CD4-positive, alpha-beta T cell treated with Interleukin-6 at 100 ng/mL for 8 hours (primary cell): ENCODE measurements at regions not wholly inside any gene's neighbourhood (a gene's known extent, or its start where the extent isn't known, plus 50 kb on each side); places are given as distances from the start of the nearest gene placed in this dataset.

Experiments
- DNase-seq: peaks from one replicate; pipeline ENCODE4 v3.0.0-alpha.2; 2020; ENCODE audit warnings: mixed read lengths, low spot score

GRCh38 chr13:40077396-40078027, 422.1 kb downstream of the COG6 start:
- DNase-seq: no peak

DNA sequence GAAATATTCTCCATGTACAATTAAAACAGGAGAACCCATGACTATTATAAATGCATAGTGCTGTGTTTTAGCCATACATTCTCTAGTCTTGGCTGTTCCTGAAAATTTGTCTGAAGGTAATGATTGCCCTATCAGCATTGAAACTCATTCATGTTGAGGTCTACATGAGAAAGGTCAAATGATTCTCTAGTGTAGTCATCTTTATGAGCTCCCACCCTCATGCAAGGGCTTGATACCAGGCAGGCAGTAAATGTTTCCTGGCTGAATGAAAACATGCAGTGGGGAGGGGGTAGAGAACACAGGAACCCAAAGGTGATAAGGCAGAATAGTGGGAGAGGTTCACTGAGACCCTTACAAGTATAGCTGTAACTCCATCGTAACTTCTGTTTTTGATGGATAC, 424.3 kb downstream of the COG6 start:
- no peak for DNase-seq

DNA sequence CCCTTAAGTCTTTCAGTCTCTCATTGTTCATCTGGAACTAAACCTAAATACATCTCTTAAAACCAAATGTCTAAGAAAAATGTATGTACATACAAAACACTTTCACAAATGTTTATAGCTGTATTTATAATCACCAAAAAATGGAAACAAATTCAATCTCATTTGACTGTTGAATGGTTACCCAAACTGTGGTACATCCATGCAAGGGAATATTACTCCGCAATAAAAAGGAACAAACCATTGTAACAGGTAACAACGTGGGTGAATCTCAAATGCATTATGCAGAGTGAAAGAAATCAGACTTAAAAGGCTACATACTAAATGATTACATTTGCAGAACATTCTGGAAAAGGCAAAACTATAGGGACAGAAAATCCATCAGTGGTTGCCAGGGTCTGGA, 425.2 kb downstream of the COG6 start:
- no peak for DNase-seq

GRCh38 chr13:40082639-40083038, 427.2 kb downstream of the COG6 start:
- no peak for DNase-seq

DNA sequence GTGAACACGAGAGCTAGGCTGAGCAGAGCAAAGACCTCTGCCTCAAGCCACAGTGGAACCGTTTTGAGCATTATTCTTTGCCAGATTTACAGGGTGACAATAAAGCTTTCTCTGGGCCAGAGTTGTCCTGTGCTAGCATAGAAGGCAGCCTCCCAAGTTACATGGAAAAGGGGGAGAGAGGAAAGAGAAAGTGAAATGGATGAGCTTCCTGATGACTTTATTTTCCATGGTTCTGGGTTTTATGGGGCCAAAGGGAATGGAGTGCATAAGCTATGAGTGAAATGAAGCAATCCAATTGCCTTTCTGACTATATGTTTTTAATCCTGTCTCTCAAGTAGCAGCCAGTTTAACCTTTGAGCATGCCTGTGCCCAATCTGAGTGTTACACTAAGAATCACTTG, 428.4 kb downstream of the COG6 start:
- DNase-seq: no peak

DNA sequence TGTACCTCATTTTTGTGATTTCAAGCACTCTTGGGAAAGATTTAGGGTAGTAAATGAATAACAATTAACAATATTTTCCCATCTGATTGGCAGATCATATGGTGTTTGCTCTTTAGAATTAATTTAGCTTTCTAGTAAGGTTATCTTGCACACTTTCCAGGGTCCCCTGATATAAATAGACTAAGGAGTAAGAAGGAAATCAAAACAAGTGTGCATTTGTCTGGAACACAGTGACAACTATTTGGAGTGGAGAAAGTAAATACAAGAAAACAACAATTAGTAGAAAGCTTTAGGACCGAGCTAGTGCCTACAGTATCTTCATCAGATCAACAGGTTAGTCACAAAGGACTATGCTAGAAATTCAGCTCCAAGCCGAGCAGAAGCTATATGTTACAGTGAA, 429.5 kb downstream of the COG6 start:
- no peak for DNase-seq

GRCh38 chr13:40087091-40088002, 431.9 kb downstream of the COG6 start:
- DNase-seq: no peak

DNA sequence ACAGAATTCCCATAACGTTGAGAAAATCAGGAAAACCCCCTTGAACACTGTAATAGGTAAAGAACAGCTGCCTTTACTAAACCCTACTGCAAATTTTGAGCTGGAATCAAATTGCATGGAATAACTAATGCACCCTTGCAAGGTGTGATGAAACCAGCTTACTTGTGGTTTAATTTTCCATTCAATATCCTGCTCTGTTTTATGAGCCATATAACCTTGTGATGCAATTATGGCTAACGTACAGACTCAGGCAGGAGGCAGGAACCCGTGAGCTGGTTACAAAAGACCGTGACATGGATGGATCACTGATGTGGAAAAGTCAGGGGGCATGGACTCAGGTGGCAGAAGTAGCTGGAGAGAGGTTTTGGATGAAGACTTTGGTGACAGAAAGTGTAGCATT, 438.6 kb downstream of the COG6 start:
- no peak for DNase-seq

- no peak for DNase-seq
These were observed 440.4 kb downstream of the COG6 start for GRCh38 chr13:40095695-40096356.

DNA sequence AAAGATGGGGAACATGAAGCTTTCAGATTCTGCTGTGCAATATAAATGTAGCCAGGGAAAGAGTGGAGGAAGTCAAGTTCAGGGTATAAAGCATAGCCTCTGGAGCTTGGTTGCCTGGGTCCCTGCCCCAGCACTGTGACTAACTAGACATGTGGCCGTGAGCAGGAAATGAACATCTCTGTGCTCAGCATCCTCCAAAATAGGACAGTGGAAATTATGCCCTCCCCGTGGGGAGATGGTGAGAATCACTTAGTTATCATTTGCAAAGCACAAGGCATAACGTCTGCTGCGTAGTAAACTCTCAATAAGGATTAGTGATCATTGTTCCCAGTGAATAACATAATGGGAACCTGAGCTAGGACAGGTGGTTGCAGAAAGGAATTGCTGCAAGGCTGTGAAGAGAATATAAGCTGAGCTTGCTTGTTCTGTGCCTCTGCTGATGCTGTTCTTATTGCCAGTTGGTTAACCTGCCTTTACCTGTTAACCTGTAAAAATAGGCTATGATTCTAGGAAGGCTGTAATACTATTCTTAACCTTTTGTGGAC, 441.0 kb downstream of the COG6 start:
- DNase-seq: peak; percentile 55

DNA sequence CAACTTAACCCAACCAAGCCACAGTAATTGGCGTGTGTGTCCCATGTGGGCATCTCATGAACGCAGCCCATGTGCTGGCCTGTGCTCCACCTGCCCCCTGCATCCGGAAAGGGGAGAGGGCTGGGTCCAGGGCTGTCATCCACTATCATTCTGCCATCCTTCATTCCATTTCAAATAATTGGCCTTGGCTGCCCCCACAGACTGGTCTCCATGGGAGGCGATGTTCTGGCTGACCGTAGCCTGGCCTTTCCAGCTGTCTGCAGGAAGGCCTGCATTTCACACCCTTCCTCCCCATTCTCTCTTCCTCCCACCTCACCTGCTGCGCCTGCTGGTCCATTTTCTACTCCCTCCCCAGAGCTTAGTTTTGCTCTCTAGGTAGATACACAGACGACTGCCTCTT, 442.8 kb downstream of the COG6 start:
- no peak for DNase-seq

DNA sequence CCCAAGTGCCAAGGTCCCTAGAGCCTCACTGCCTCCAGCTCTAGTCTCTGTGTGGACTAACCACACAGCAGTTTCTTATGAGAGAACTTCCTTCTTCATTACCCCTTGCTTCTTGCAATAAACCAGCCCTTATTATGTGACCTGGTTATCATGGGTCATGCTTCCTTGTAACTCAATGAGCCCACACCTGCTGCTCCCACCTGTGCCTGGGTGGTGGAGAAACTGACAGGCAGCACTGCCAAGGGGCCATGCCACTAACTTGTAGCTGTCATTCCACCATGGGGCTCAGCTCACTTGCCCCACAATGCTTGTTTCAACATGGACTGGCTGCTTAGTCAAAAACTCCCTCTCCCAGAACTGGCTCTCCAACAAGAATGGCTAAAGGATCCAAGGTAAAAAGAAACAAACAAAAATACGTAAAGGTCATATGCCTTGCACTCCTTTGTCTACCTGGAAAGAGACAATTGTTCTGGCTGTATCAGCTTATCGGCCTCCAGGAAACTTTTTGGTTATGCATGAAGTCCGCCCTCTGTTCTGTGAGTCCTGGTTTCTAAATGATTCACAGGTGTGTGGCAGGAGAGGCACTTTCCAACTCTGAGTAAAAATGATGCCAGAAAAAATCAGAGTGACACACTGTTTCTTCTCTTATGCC, 446.4 kb downstream of the COG6 start:
- DNase-seq: no peak

- DNase-seq: no peak
These were observed 446.9 kb downstream of the COG6 start for GRCh38 chr13:40102360-40102727.

DNA sequence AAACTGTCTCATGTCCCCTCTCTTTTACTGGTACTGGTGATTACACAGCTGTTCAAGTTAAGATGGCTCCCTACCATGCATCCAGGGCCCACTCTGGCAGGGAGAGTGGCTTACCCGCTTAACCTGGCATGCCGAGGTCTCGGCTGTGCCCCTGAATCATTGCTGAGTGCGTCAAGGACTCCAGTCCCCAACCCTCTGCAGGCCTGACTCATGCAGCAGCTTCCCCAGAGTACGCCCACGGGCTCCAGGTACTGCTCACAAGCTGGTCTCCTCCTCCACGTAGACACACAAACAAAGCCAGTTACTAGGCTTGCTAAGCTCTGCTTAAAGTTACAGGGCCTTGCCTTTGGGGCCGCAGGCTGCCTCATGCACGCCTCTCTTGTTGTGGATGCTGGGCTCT, 447.4 kb downstream of the COG6 start:
- peak; percentile 46 for DNase-seq

- no peak for DNase-seq
These were observed 448.4 kb downstream of the COG6 start for GRCh38 chr13:40103864-40104263.

DNA sequence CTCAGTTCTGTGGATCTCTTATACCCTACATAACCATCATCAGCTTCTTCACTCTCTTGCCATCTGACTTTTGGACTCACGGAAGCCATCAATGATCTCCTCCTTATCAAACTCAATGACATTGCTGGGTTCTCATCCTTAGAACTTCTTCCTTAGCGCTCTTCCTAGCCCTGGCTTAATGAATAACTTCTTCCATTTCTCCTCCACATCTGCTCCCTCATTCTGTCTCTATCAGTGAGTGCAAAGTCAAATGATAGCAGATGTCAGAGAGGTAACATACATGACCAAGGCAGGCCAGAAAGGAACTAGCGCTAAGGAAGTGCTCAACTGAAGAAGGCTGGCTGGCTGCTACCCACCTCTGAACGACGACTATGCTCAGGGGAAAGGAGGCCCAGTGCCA, 449.8 kb downstream of the COG6 start:
- DNase-seq: no peak

DNA sequence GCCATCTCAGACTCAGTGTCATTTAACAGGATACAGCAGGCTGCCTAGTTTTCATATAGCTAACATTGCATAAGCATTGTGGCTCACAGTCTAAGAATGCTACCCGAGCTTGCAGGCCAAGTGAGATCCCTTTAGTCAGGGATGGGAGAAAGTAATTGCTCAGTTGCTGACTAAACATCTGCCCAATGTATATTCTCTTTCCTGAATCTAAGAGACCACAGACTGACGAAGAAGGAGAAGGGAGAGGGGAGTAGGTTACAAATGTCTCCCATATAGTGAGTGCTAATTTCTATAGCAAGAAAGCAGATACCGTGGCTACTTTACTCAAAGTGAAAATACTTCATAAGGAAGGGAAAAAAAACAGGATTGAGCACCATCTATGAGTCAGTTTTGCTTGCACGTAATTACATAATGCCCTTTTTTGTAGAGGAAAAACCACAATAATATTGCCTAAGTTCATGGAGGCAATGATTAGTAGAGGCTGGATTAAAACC, 453.9 kb downstream of the COG6 start:
- no peak for DNase-seq

GRCh38 chr13:40113643-40114304, 458.3 kb downstream of the COG6 start:
- DNase-seq: no peak

GRCh38 chr13:40114305-40114896, 458.9 kb downstream of the COG6 start:
- DNase-seq: no peak

- DNase-seq: no peak
These were observed 460.0 kb downstream of the COG6 start for GRCh38 chr13:40115426-40115825.

- peak; percentile 37 for DNase-seq
These were observed 460.5 kb downstream of the COG6 start for GRCh38 chr13:40116008-40116407.
